ENCODE measurements at regions not wholly inside any gene's neighbourhood (a gene's known extent, or its start where the extent isn't known, plus 50 kb on each side); places are given as distances from the start of the nearest gene placed in this dataset.

DNA sequence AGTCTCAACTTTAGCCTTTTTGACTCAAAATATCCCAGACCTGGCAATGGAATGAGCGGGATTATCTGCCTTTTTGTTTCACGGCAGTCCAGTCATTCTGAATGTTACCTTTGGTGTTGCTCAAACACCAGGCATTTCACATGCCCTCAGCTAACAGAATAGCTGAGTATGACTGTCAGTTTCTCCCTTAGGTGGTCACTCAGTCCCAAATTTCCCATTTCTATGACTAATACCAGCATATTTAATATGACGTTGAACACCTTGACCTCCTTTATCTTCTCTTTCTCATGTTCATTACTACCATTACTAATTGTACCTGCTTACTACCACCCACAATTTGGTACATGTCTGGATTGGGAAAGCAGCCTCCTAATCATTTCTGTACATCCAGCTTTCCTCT is 65.2 kb downstream of the EDN1 start:
- 91 to 98% methylated on average over 3 of the region's 3 CpGs for WGBS, 2 donors
- ATAC-seq: no peak
- no peak for FAIRE-seq
- Histone ChIP-seq H3K27ac (no peak overlapping the region), H3K4me3 (no peak overlapping the region), H3K9me3 (no peaks in the 10 kb centered on the region), H3K27me3 (no peaks in the 10 kb centered on the region), H3K4me1 (peaks cover 4 to 9% (median 7%) of the 10 kb centered on the region in 3 donors), H3K36me3 (no peaks in the 10 kb centered on the region)
- no peak for DNase-seq
- intact Hi-C loops (cut with DNase I): no loop called here
- TF ChIP-seq, protein P1, sequence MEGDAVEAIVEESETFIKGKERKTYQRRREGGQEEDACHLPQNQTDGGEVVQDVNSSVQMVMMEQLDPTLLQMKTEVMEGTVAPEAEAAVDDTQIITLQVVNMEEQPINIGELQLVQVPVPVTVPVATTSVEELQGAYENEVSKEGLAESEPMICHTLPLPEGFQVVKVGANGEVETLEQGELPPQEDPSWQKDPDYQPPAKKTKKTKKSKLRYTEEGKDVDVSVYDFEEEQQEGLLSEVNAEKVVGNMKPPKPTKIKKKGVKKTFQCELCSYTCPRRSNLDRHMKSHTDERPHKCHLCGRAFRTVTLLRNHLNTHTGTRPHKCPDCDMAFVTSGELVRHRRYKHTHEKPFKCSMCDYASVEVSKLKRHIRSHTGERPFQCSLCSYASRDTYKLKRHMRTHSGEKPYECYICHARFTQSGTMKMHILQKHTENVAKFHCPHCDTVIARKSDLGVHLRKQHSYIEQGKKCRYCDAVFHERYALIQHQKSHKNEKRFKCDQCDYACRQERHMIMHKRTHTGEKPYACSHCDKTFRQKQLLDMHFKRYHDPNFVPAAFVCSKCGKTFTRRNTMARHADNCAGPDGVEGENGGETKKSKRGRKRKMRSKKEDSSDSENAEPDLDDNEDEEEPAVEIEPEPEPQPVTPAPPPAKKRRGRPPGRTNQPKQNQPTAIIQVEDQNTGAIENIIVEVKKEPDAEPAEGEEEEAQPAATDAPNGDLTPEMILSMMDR (IDR thresholded peaks at IDR 0.05): no peak

DNA sequence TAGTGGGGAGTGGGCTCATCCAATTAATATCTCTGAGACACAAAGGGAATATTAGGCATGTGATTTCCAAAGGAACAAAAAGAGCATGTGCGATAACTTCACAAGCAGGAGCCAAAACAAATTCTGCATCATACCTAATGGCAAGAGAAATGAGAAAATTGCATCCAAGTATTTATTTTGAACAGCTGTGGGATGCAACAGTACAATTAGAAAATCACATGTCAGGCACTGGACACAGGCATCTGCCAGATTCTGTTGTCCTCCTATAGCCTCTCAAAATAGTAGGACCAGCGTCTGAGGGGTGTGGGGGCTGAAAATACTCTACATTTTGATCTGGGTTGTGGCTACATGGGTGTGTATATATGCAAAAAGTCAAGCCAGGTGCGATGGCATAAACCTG is 66.3 kb downstream of the EDN1 start:
- DNase-seq: no peak
- TF ChIP-seq, protein P1 (IDR thresholded peaks at IDR 0.05): no peak
- ATAC-seq: no peak
- no peak for FAIRE-seq
- WGBS, 2 donors: 89 to 95% methylated on average over 3 of the region's 3 CpGs
- H3K36me3 ChIP-seq: no peaks in the 10 kb centered on the region
- no peaks in the 10 kb centered on the region for H3K27me3 ChIP-seq
- H3K27ac ChIP-seq: no peak overlapping the region
- peaks cover 4 to 9% (median 7%) of the 10 kb centered on the region in 3 donors for H3K4me1 ChIP-seq
- no peaks in the 10 kb centered on the region for H3K9me3 ChIP-seq
- no peak overlapping the region for H3K4me3 ChIP-seq
- intact Hi-C loops (cut with DNase I): no loop called here

DNA sequence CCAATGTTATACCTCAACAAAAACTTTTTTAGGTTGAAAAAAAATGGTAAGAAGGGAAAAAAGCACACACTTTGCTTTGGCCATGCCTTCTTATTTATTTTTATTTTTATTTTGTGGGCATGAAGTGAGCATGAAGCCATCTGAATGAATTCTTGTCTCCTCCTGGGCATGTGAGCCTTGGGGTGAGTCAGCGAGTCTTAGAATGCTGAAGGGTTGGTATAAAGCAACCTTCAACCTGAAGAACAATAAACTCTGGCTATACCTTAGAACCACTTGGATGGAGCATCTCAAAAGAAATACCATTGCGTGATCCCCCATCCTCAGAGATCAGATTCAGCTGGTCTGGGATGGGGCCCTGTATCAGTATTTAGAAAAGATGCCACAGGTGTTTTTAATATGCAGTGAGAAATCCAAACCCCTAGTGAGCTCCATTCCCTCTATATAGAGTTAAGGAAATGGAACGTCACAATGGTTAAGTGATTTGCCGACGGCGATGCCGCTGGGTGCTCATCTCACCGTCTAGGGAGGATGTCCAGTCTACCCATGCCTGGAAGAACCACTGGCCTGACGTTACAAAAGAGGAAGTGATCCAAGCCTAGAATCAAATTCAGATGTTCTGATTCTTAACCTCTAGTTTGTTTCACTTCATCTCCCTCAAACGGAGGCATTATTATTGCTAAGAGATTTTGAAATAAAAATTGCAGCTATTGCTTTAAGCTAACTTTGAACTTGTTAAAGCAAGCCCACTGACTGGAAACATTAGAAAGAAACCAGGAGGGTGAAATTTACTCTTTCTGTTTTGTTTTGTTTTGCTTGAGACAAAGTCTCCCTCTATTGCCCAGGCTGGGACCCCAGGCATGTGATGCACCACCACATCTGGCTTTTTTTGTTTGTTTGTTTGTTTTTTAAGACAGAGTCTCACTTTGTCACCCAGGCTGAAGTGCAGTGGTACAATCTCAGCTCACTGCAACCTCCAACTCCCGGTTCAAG is 67.1 kb downstream of the EDN1 start:
- ATAC-seq (peak in 1 of 4 donors; percentile 55), FAIRE-seq (no peak), DNase-seq (no peak)
- WGBS, 2 donors: 91 to 96% methylated on average over 11 of the region's 11 CpGs
- TF ChIP-seq, protein P1 (IDR thresholded peaks at IDR 0.05): no peak
- Histone ChIP-seq H3K4me1 (peaks cover 4 to 9% (median 7%) of the 10 kb centered on the region in 3 donors), H3K9me3 (no peaks in the 10 kb centered on the region), H3K36me3 (no peaks in the 10 kb centered on the region), H3K27me3 (no peaks in the 10 kb centered on the region), H3K4me3 (no peak overlapping the region), H3K27ac (no peak overlapping the region)
- intact Hi-C loops (cut with DNase I): no loop called here

DNA sequence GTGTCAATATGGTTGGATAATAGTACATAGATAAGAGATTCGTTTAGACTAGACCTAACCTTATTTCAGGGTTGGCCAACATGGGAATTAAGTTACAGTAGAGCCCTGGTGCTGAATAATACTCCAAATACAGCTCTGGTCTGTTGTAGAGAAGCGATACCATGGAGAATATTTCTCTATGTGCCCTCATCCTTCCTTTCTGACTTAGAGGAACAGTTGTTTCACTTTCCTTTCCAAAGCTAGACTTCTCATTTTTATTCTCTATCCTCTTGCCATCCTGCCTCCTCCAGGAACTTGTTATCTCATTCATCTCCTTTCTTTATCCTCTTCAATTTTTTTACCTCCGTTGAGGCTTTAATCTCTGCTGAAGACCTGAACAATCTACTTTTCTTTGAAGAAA is 68.9 kb downstream of the EDN1 start:
- DNase-seq (no peak), ATAC-seq (no peak), FAIRE-seq (no peak)
- intact Hi-C loops (cut with DNase I): no loop called here
- H3K4me1 ChIP-seq: peaks cover 9 to 27% (median 17%) of the 10 kb centered on the region in 3 donors
- no peak overlapping the region for H3K4me3 ChIP-seq
- H3K27ac ChIP-seq: no peak overlapping the region
- no peaks in the 10 kb centered on the region for H3K36me3 ChIP-seq
- H3K9me3 ChIP-seq: no peaks in the 10 kb centered on the region
- TF ChIP-seq, protein P1 (IDR thresholded peaks at IDR 0.05): no peak
- no peaks in the 10 kb centered on the region for H3K27me3 ChIP-seq
- 58 to 65% methylated on average over 3 of the region's 3 CpGs for WGBS, 2 donors

Measured in pancreas (tissue), 10 donors.